ENCODE measurements at regions not wholly inside any gene's neighbourhood (a gene's known extent, or its start where the extent isn't known, plus 50 kb on each side); places are given as distances from the start of the nearest gene placed in this dataset.

DNA sequence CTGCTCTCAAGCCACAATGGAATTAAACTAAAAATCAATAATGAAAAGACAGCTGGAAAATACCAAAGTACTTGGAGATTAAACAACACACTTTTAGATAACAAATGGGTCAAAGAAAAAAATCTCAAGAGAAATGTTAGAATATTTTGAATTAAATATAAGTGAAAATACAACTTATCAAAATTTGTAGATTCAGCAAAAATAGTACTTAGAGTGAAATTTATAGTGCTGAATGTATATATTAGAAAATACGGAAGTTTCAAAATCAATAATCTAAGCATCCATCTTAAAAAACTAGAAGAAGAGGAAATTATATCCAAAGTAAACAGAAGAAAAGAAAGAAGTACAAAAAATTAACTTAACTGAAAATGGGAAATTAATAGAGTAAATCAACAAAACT lies 179.2 kb upstream of the CDH11 start:
- H3K4me2 ChIP-seq (ENCODE audit: low read length): no peak overlapping the region
- TF ChIP-seq, protein P1, sequence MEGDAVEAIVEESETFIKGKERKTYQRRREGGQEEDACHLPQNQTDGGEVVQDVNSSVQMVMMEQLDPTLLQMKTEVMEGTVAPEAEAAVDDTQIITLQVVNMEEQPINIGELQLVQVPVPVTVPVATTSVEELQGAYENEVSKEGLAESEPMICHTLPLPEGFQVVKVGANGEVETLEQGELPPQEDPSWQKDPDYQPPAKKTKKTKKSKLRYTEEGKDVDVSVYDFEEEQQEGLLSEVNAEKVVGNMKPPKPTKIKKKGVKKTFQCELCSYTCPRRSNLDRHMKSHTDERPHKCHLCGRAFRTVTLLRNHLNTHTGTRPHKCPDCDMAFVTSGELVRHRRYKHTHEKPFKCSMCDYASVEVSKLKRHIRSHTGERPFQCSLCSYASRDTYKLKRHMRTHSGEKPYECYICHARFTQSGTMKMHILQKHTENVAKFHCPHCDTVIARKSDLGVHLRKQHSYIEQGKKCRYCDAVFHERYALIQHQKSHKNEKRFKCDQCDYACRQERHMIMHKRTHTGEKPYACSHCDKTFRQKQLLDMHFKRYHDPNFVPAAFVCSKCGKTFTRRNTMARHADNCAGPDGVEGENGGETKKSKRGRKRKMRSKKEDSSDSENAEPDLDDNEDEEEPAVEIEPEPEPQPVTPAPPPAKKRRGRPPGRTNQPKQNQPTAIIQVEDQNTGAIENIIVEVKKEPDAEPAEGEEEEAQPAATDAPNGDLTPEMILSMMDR (IDR thresholded peaks at IDR 0.05; ENCODE audit: insufficient read depth, low read depth, low read length): no peak
- TF ChIP-seq EZH2 (IDR thresholded peaks at IDR 0.05; ENCODE audit: insufficient read depth, low read length): no peak
- H3K4me1 ChIP-seq (ENCODE audit: insufficient read depth, low read length): no peaks in the 10 kb centered on the region
- no peak for DNase-seq (ENCODE audit: low read depth)
- H3K36me3 Mint-ChIP-seq (ENCODE audit: low read depth, unreplicated experiment): no peaks in the 10 kb centered on the region
- H3K27ac ChIP-seq (ENCODE audit: low read depth, low read length): no peak overlapping the region
- H3K27ac Mint-ChIP-seq (ENCODE audit: unreplicated experiment): no peak overlapping the region
- H3K9me3 ChIP-seq (ENCODE audit: insufficient read depth, low read depth, low read length): no peaks in the 10 kb centered on the region
- H3K79me2 ChIP-seq (ENCODE audit: insufficient read depth, low read length): no peaks in the 10 kb centered on the region
- no peaks in the 10 kb centered on the region for H3K9me3 Mint-ChIP-seq (ENCODE audit: unreplicated experiment)
- H2AFZ ChIP-seq (ENCODE audit: low read depth, low read length): no peak overlapping the region
- H3K36me3 ChIP-seq (ENCODE audit: insufficient read depth, low read length): no peaks in the 10 kb centered on the region
- no peaks in the 10 kb centered on the region for H4K20me1 ChIP-seq (ENCODE audit: insufficient read depth, low read length)
- H3K27me3 Mint-ChIP-seq (ENCODE audit: low read depth, unreplicated experiment): peaks cover 3% of the 10 kb centered on the region
- H3K9ac ChIP-seq (ENCODE audit: low read length): no peak overlapping the region
- FAIRE-seq: no peak
- H3K4me1 Mint-ChIP-seq (ENCODE audit: low read depth, unreplicated experiment): no peaks in the 10 kb centered on the region
- H3K27me3 ChIP-seq (ENCODE audit: insufficient read depth, low read length): no peaks in the 10 kb centered on the region
- H3K4me3 Mint-ChIP-seq (ENCODE audit: unreplicated experiment): no peak overlapping the region
- no peak overlapping the region for H3K4me3 ChIP-seq (ENCODE audit: insufficient read depth, low read depth, low read length)

DNA sequence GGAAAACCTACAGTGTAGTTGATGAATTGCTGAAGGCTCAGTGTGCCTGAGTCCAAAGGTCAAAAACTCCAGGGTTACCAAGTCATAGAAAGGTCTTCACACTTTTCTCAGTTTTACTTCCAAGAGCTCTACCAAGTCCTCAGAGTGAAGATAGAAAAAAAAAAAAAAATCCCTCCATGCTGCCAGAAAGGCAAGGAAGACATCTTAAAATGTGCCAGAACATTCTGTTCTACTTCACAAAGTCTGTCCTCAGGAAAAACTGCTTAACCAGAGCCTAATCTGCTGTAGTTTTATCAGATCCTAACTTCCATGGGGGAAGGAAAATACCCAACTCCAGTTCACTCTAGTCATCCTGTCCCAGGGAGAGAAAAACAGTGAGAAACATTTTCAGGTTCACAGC lies 175.6 kb upstream of the CDH11 start:
- no peaks in the 10 kb centered on the region for H3K9me3 ChIP-seq (ENCODE audit: insufficient read depth, low read depth, low read length)
- FAIRE-seq (no peak), DNase-seq (ENCODE audit: low read depth) (no peak)
- no peak overlapping the region for H3K27ac ChIP-seq (ENCODE audit: low read depth, low read length)
- no peaks in the 10 kb centered on the region for H4K20me1 ChIP-seq (ENCODE audit: insufficient read depth, low read length)
- no peak overlapping the region for H3K4me3 ChIP-seq (ENCODE audit: insufficient read depth, low read depth, low read length)
- no peaks in the 10 kb centered on the region for H3K79me2 ChIP-seq (ENCODE audit: insufficient read depth, low read length)
- no peak overlapping the region for H3K4me2 ChIP-seq (ENCODE audit: low read length)
- Mint-ChIP-seq H3K4me3 (ENCODE audit: unreplicated experiment) (no peak overlapping the region), H3K9me3 (ENCODE audit: unreplicated experiment) (no peaks in the 10 kb centered on the region), H3K27ac (ENCODE audit: unreplicated experiment) (no peak overlapping the region), H3K4me1 (ENCODE audit: low read depth, unreplicated experiment) (no peaks in the 10 kb centered on the region), H3K36me3 (ENCODE audit: low read depth, unreplicated experiment) (no peaks in the 10 kb centered on the region), H3K27me3 (ENCODE audit: low read depth, unreplicated experiment) (peaks cover 9% of the 10 kb centered on the region)
- TF ChIP-seq, protein P1 (IDR thresholded peaks at IDR 0.05; ENCODE audit: insufficient read depth, low read depth, low read length): no peak
- TF ChIP-seq EZH2 (IDR thresholded peaks at IDR 0.05; ENCODE audit: insufficient read depth, low read length): no peak
- H3K27me3 ChIP-seq (ENCODE audit: insufficient read depth, low read length): no peaks in the 10 kb centered on the region
- no peaks in the 10 kb centered on the region for H3K4me1 ChIP-seq (ENCODE audit: insufficient read depth, low read length)
- no peak overlapping the region for H3K9ac ChIP-seq (ENCODE audit: low read length)
- no peaks in the 10 kb centered on the region for H3K36me3 ChIP-seq (ENCODE audit: insufficient read depth, low read length)
- no peak overlapping the region for H2AFZ ChIP-seq (ENCODE audit: low read depth, low read length)

DNA sequence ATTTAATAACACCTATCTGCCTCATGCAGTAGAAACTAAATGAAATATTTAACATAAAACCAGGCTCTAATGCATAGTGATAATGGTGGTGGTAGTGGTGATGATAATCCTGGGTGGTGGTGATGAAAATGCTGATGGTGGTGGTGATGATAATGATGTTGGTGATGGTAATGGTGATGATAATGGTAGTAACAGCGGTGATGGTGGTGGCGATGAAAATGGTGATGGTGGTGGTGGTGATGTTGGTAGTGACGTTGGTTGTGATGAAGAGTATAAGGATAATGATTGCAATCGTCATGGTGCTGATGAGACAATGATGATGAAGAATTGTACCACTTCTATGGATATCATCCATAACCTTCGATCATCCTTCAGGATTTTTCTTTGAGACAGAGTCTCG lies 173.7 kb upstream of the CDH11 start:
- no peaks in the 10 kb centered on the region for H4K20me1 ChIP-seq (ENCODE audit: insufficient read depth, low read length)
- H3K4me2 ChIP-seq (ENCODE audit: low read length): no peak overlapping the region
- no peaks in the 10 kb centered on the region for H3K9me3 Mint-ChIP-seq (ENCODE audit: unreplicated experiment)
- H3K9ac ChIP-seq (ENCODE audit: low read length): no peak overlapping the region
- H3K27ac Mint-ChIP-seq (ENCODE audit: unreplicated experiment): no peak overlapping the region
- no peak for DNase-seq (ENCODE audit: low read depth)
- peaks cover 9% of the 10 kb centered on the region for H3K27me3 Mint-ChIP-seq (ENCODE audit: low read depth, unreplicated experiment)
- H3K4me3 ChIP-seq (ENCODE audit: insufficient read depth, low read depth, low read length): no peak overlapping the region
- H3K27ac ChIP-seq (ENCODE audit: low read depth, low read length): no peak overlapping the region
- H3K79me2 ChIP-seq (ENCODE audit: insufficient read depth, low read length): no peaks in the 10 kb centered on the region
- H3K27me3 ChIP-seq (ENCODE audit: insufficient read depth, low read length): no peaks in the 10 kb centered on the region
- H2AFZ ChIP-seq (ENCODE audit: low read depth, low read length): no peak overlapping the region
- peak; percentile 9 for FAIRE-seq
- no peaks in the 10 kb centered on the region for H3K36me3 ChIP-seq (ENCODE audit: insufficient read depth, low read length)
- H3K9me3 ChIP-seq (ENCODE audit: insufficient read depth, low read depth, low read length): no peaks in the 10 kb centered on the region
- no peaks in the 10 kb centered on the region for H3K36me3 Mint-ChIP-seq (ENCODE audit: low read depth, unreplicated experiment)
- no peak for TF ChIP-seq EZH2 (IDR thresholded peaks at IDR 0.05; ENCODE audit: insufficient read depth, low read length)
- TF ChIP-seq, protein P1 (IDR thresholded peaks at IDR 0.05; ENCODE audit: insufficient read depth, low read depth, low read length): no peak
- no peaks in the 10 kb centered on the region for H3K4me1 ChIP-seq (ENCODE audit: insufficient read depth, low read length)
- no peaks in the 10 kb centered on the region for H3K4me1 Mint-ChIP-seq (ENCODE audit: low read depth, unreplicated experiment)
- H3K4me3 Mint-ChIP-seq (ENCODE audit: unreplicated experiment): no peak overlapping the region
